Large intestine (tissue), 3 donors: ENCODE measurements at regions not wholly inside any gene's neighbourhood (a gene's known extent, or its start where the extent isn't known, plus 50 kb on each side); places are given as distances from the start of the nearest gene placed in this dataset.
A peak's percentile ranks its signal among the peaks of the same experiment; 100 is the strongest.
"Not testable (repeated sequence)": the region's sequence is repeated elsewhere in the genome, so short reads cannot be mapped to it uniquely, and the experiment has no call there.

Source experiments
- DNase-seq, 2 donors: peaks; one replicate each; pipeline versions ENCODE4 v3.0.0 to v3.0.0-alpha.2; 2013
- H3K27ac ChIP-seq: one replicate; pipeline ENCODE4 v1.5.1; 2013; ENCODE audit warnings: low read length
- H3K27me3 ChIP-seq: 2 replicates; pipeline ENCODE4 v1.6.1; 2013; ENCODE audit warnings: low read length; ENCODE audit not compliant: control insufficient read depth, insufficient read depth
- H3K36me3 ChIP-seq: 2 replicates; pipeline ENCODE4 v1.6.1; 2013; ENCODE audit warnings: low read length; ENCODE audit not compliant: control insufficient read depth, insufficient read depth
- H3K4me1 ChIP-seq: one replicate; pipeline ENCODE4 v1.6.1; 2013; ENCODE audit warnings: low read length; ENCODE audit not compliant: control insufficient read depth, insufficient read depth
- H3K4me3 ChIP-seq: one replicate; pipeline ENCODE4 v1.5.1; 2013; ENCODE audit warnings: low read length
- H3K9me3 ChIP-seq: one replicate; pipeline ENCODE4 v1.6.1; 2013; ENCODE audit warnings: mild to moderate bottlenecking, low read depth, low read length, moderate library complexity; ENCODE audit not compliant: control insufficient read depth
- WGBS: methylation state at CpG from one replicate; pipeline ENCODE4 v1.1.5; 2013; ENCODE audit warnings: low lambda C conversion rate; ENCODE audit not compliant: insufficient coverage; 5-methylcytosine and 5-hydroxymethylcytosine counted together

DNA sequence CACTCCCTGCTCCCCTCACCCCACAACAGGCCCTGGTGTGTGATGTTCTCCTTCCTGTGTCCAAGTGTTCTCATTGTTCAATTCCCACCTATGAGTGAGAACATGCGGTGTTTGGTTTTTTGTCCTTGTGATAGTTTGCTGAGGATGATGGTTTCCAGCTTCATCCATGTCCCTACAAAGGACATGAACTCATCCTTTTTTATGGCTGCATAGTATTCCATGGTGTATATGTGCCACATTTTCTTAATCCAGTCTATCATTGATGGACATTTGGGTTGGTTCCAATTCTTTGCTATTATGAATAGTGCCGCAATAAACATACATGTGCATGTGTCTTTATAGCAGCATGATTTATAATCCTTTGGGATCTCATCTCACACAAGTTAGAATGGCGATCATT, 101.5 kb upstream of the NGF start:
- H3K36me3 ChIP-seq, DNase-seq, H3K4me1 ChIP-seq, H3K9me3 ChIP-seq, H3K27me3 ChIP-seq, H3K4me3 ChIP-seq, H3K27ac ChIP-seq: not testable (repeated sequence)
- no CpG with 5 or more reads among the region's 3 CpGs for WGBS

DNA sequence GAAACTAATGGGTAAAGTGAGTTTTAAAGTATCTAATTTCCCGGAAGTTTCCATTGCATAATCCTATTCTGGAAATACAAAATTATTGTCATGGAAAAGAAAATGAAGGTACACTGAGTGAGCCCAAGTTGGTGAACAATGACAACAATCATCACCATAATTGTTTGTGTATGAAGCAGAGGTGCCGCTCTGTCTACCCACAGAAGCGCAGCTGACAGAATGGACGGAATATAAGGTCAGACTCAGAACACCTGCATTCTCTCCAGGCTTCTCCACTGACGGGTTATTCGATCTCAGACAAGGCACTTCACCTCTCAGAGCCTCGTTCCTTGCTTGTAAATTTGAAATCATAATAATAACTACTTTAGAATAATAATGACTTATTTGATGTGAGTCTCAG, 99.1 kb upstream of the NGF start:
- Histone ChIP-seq H3K4me1 (no peaks in the 10 kb centered on the region), H3K4me3 (no peak overlapping the region), H3K27ac (no peak overlapping the region), H3K27me3 (no peaks in the 10 kb centered on the region), H3K9me3 (no peaks in the 10 kb centered on the region), H3K36me3 (no peaks in the 10 kb centered on the region)
- no peak for DNase-seq
- WGBS = 80% methylated on average over 1 of the region's 7 CpGs

DNA sequence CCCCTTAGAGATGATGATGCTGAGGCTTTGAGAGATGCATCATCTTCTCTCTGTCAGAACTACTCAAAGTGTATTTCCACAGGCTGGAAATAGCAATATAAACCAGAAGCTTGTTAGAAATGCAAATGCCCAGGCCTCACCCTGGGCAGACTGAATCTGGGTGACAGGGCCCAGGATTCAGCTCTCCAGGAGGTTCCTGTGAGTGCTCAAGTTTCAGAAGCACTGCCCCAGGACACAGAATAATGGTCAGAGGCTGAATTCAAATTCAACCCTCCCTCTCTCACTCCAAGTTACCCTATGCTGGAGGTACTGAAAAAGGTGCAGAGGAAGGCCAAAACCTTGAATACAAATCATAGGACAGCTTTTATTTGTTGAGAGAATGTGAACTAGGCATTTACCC, 98.5 kb upstream of the NGF start:
- no peaks in the 10 kb centered on the region for H3K27me3 ChIP-seq
- no peaks in the 10 kb centered on the region for H3K9me3 ChIP-seq
- H3K4me1 ChIP-seq = no peaks in the 10 kb centered on the region
- DNase-seq = no peak
- H3K27ac ChIP-seq = no peak overlapping the region
- no peaks in the 10 kb centered on the region for H3K36me3 ChIP-seq
- no peak overlapping the region for H3K4me3 ChIP-seq

GRCh38 chr1:115433483-115433882, 95.4 kb upstream of the NGF start:
- Histone ChIP-seq H3K27me3 (no peaks in the 10 kb centered on the region), H3K36me3 (no peaks in the 10 kb centered on the region), H3K27ac (no peak overlapping the region), H3K9me3 (no peaks in the 10 kb centered on the region), H3K4me1 (no peaks in the 10 kb centered on the region), H3K4me3 (no peak overlapping the region)
- no peak for DNase-seq
- 80% methylated on average over 1 of the region's 6 CpGs for WGBS

DNA sequence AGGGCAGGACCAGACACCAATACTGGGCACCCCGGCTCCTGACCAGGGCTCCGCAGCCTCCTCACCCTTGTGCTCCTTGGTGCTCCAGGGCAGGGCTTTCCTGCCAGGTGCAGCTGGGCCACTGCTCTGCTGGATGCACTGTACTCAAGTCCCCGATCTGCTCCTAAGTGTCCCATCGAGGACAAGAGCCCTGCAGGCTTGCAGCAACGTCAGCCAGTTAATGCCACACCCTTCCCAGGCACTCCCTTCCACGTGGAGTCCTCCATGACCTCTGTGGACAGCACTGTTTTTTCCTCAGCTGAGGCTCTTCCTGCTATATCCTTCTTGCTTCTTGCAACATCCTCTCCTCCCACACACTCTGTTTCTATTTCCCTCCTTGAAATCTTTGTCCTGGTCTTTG, 94.0 kb upstream of the NGF start:
- Histone ChIP-seq H3K36me3 (no peaks in the 10 kb centered on the region), H3K27me3 (no peaks in the 10 kb centered on the region), H3K9me3 (no peaks in the 10 kb centered on the region), H3K27ac (no peak overlapping the region), H3K4me3 (no peak overlapping the region), H3K4me1 (no peaks in the 10 kb centered on the region)
- WGBS = 44% methylated on average over 3 of the region's 6 CpGs
- peak; percentile 51 to 71 for DNase-seq

DNA sequence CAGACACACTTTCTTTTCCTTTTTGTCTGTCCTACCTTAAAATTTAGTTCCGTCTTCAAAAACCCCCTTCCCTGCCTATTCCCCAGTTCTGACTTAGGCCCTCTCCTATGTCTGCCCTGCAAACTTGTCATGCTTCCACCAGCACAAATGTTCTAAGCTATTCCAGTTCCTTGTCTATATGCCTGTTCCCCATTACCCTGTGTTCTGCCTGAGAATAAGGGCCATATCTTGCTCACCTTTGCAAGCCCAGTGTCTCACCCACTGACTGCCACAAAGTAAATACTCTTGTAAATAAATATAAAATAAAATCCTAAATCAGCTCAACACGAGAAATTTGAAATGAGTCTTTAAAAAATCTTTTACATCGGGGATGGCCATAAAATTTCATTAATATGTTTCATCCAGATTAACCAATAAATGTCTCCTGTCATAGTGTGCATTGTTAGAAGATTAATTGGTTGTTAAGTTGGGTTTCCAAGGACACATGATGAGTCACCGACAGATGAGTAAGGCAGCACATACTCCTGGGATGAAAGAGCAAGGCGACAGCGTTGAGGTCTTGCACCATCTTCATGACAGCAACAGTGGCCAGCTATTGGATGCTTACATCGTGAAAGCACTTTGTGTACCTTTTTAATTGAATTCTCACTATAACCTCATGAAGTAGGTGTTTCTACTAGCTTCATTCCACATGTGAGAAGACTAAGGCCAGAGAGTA, 92.6 kb upstream of the NGF start:
- no peak for DNase-seq
- no peak overlapping the region for H3K4me3 ChIP-seq
- no peaks in the 10 kb centered on the region for H3K9me3 ChIP-seq
- 77% methylated on average over 3 of the region's 7 CpGs for WGBS
- no peak overlapping the region for H3K27ac ChIP-seq
- no peaks in the 10 kb centered on the region for H3K36me3 ChIP-seq
- no peaks in the 10 kb centered on the region for H3K27me3 ChIP-seq
- H3K4me1 ChIP-seq = no peaks in the 10 kb centered on the region

- H3K27ac ChIP-seq = no peak overlapping the region
- no peak for DNase-seq
- no peaks in the 10 kb centered on the region for H3K27me3 ChIP-seq
- no peaks in the 10 kb centered on the region for H3K4me1 ChIP-seq
- no peaks in the 10 kb centered on the region for H3K9me3 ChIP-seq
- WGBS = 75% methylated on average over 1 of the region's 2 CpGs
- no peaks in the 10 kb centered on the region for H3K36me3 ChIP-seq
- no peak overlapping the region for H3K4me3 ChIP-seq
Measured at GRCh38 chr1:115429884-115430283, 91.8 kb upstream of the NGF start.

DNA sequence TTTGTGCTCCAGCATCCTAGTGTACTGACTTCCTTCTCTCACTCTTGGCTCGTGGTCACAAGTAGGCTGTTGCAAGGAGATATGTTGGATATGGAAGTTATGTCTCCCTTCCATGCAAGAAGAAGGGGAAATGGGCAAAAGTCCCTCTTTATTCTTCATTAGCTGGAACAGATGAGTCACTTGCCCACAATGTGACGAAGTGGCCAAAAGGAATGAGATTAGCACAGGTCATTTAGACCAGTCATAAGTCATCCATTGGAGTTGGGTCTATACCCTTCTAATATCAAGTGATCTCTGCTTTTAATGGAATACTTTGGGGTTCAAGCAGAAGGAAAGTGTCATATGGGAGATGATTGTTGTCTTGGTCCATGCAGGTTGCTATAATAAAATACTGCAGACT, 91.2 kb upstream of the NGF start:
- no peak for DNase-seq
- no peaks in the 10 kb centered on the region for H3K9me3 ChIP-seq
- no peaks in the 10 kb centered on the region for H3K4me1 ChIP-seq
- H3K27ac ChIP-seq = no peak overlapping the region
- H3K27me3 ChIP-seq = no peaks in the 10 kb centered on the region
- H3K4me3 ChIP-seq = no peak overlapping the region
- no peaks in the 10 kb centered on the region for H3K36me3 ChIP-seq
- WGBS = no CpG with 5 or more reads among the region's 2 CpGs

DNA sequence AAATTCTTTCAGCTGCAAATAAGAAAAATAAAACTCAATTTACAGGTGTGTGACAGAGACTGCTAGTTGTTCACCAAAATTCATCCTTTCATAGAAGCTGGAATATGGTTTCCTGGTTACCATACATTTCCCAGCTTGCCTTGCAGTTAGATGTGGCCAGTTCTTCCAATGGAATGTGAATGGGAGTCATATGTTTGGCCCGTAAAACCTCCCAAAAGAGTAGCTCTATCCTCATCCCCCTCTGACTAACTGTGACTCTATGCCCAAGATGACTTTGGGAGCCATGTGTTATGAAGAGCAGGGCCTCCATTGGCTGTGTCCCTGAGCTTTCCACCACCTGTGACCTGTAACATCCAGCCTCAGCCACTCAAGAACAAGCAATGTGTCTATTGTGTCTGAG, 90.6 kb upstream of the NGF start:
- no peaks in the 10 kb centered on the region for H3K36me3 ChIP-seq
- no peaks in the 10 kb centered on the region for H3K9me3 ChIP-seq
- no peaks in the 10 kb centered on the region for H3K4me1 ChIP-seq
- H3K4me3 ChIP-seq = no peak overlapping the region
- no peaks in the 10 kb centered on the region for H3K27me3 ChIP-seq
- no peak for DNase-seq
- H3K27ac ChIP-seq = no peak overlapping the region
- WGBS = no CpG with 5 or more reads among the region's 1 CpG

DNA sequence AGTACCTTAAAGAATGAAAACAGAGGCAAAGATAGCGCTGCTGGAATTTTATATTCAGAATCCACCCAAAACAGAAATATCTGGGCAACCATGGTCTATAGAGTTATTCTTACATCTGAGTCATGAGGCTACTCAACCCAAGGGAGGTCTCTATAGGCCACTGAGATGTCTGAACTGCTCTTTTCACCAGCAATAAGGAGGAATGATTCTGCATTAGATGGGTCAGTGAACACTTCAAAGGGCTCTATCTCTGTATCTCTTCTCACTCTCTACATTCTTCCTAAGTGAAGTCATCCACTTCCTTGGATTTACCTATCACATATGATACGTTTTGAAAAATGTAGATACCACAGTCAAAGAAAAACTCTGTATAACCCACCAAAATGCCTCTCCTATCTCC, 90.2 kb upstream of the NGF start:
- no peaks in the 10 kb centered on the region for H3K4me1 ChIP-seq
- no peak for DNase-seq
- peaks cover 2% of the 10 kb centered on the region for H3K27me3 ChIP-seq
- no peak overlapping the region for H3K27ac ChIP-seq
- H3K36me3 ChIP-seq = no peaks in the 10 kb centered on the region
- H3K9me3 ChIP-seq = no peaks in the 10 kb centered on the region
- no peak overlapping the region for H3K4me3 ChIP-seq
- 20% methylated on average over 1 of the region's 2 CpGs for WGBS

- Histone ChIP-seq H3K27me3 (peaks cover 2% of the 10 kb centered on the region), H3K9me3 (no peaks in the 10 kb centered on the region), H3K27ac (no peak overlapping the region), H3K36me3 (no peaks in the 10 kb centered on the region), H3K4me3 (no peak overlapping the region), H3K4me1 (no peaks in the 10 kb centered on the region)
- DNase-seq = no peak
- WGBS = 100% methylated on average over 1 of the region's 5 CpGs
Measured at GRCh38 chr1:115426956-115427355, 88.9 kb upstream of the NGF start.
